Astrocyte (in vitro differentiated cells and primary cell): ENCODE measurements at regions not wholly inside any gene's neighbourhood (a gene's known extent, or its start where the extent isn't known, plus 50 kb on each side); places are given as distances from the start of the nearest gene placed in this dataset.

ENCODE experiments used
- DNase-seq: peaks from one replicate; pipeline ENCODE4 v3.0.0-alpha.2; 2010; ENCODE audit warnings: low read depth
- FAIRE-seq: peaks from 2 replicates; lab custom pipeline; 2011; peaks lifted over from hg19 to GRCh38; lab: Jason Lieb, UNC
- H2AFZ ChIP-seq: 2 replicates; pipeline ENCODE4 v1.6.0; 2012; ENCODE audit warnings: low read depth, low read length, inconsistent platforms
- H3K27ac ChIP-seq: 2 replicates; pipeline ENCODE4 v1.5.1; 2011; ENCODE audit warnings: low read depth, low read length, inconsistent platforms
- H3K27me3 ChIP-seq: 2 replicates; pipeline ENCODE4 v1.6.0; 2011; ENCODE audit warnings: low read length, inconsistent platforms; ENCODE audit not compliant: insufficient read depth
- H3K36me3 ChIP-seq: 2 replicates; pipeline ENCODE4 v1.5.1; 2011; ENCODE audit warnings: low read length, inconsistent platforms; ENCODE audit not compliant: insufficient read depth
- H3K4me1 ChIP-seq: 2 replicates; pipeline ENCODE4 v1.5.1; 2011; ENCODE audit warnings: low read length, inconsistent platforms; ENCODE audit not compliant: insufficient read depth
- H3K4me2 ChIP-seq: 2 replicates; pipeline ENCODE4 v1.6.0; 2012; ENCODE audit warnings: low read length, inconsistent platforms
- H3K4me3 ChIP-seq: 2 replicates; pipeline ENCODE4 v1.5.1; 2011; ENCODE audit warnings: low read depth, mild to moderate bottlenecking, low read length, inconsistent platforms; ENCODE audit not compliant: insufficient read depth
- H3K79me2 ChIP-seq: 2 replicates; pipeline ENCODE4 v1.6.0; 2012; ENCODE audit warnings: mild to moderate bottlenecking, low read length, inconsistent platforms; ENCODE audit not compliant: insufficient read depth
- H3K9ac ChIP-seq: 2 replicates; pipeline ENCODE4 v1.6.0; 2012; ENCODE audit warnings: mild to moderate bottlenecking, low read length, inconsistent platforms
- H3K9me3 ChIP-seq: 2 replicates; pipeline ENCODE4 v1.5.1; 2012; ENCODE audit warnings: low read depth, mild to moderate bottlenecking, low read length, inconsistent platforms; ENCODE audit not compliant: insufficient read depth
- H4K20me1 ChIP-seq: 2 replicates; pipeline ENCODE4 v1.6.0; 2012; ENCODE audit warnings: low read length, inconsistent platforms; ENCODE audit not compliant: insufficient read depth
- H3K27ac Mint-ChIP-seq: one replicate; pipeline ENCODE4 v1.8.0; 2021; ENCODE audit warnings: mild to moderate bottlenecking, mixed read lengths; ENCODE audit not compliant: unreplicated experiment
- H3K27me3 Mint-ChIP-seq: one replicate; pipeline ENCODE4 v1.8.0; 2021; ENCODE audit warnings: low read depth, mixed read lengths; ENCODE audit not compliant: unreplicated experiment
- H3K36me3 Mint-ChIP-seq: one replicate; pipeline ENCODE4 v1.8.0; 2021; ENCODE audit warnings: low read depth, mixed read lengths; ENCODE audit not compliant: unreplicated experiment
- H3K4me1 Mint-ChIP-seq: one replicate; pipeline ENCODE4 v1.8.0; 2021; ENCODE audit warnings: low read depth, mixed read lengths; ENCODE audit not compliant: unreplicated experiment
- H3K4me3 Mint-ChIP-seq: one replicate; pipeline ENCODE4 v1.8.0; 2021; ENCODE audit warnings: mild to moderate bottlenecking, moderate library complexity, mixed read lengths; ENCODE audit not compliant: unreplicated experiment
- H3K9me3 Mint-ChIP-seq: one replicate; pipeline ENCODE4 v1.8.0; 2021; ENCODE audit warnings: mild to moderate bottlenecking, mixed read lengths; ENCODE audit not compliant: unreplicated experiment
- EZH2 ChIP-seq: IDR thresholded peaks from 2 replicates; pipeline ENCODE4 v1.6.1; 2012; ENCODE audit warnings: mild to moderate bottlenecking, low read length, inconsistent platforms; ENCODE audit not compliant: insufficient read depth
- TF ChIP-seq, protein P1 (sequence below): IDR thresholded peaks from 2 replicates; pipeline ENCODE4 v1.5.1; 2011; ENCODE audit warnings: low read depth, mild to moderate bottlenecking, inconsistent platforms, low read length, moderate library complexity; ENCODE audit not compliant: insufficient read depth

DNA sequence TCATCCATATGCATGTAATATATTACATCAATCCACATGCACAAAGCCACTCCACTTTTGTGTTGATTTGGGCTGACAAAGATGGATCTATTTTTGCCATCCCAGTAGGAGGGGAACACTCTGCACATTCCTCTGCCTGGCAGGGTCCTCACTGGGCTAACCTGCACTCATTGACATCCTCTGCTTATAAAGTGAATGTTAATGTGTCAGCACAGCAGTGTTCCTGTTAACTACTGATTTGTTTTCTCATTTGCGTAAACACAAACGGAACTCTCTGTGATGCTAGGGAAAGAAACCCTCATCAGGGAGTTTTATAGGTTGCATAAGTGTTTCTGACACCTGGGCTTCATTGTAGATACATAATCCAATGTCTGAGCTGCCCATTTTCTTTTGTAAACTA is 826.0 kb downstream of the RAB28 start:
- H3K4me1 Mint-ChIP-seq, result no peaks in the 10 kb centered on the region
- DNase-seq (no peak), FAIRE-seq (no peak)
- no peaks in the 10 kb centered on the region for H3K27me3 Mint-ChIP-seq
- no peak overlapping the region for H3K4me2 ChIP-seq
- no peak overlapping the region for H3K27ac ChIP-seq
- H3K36me3 Mint-ChIP-seq, result no peaks in the 10 kb centered on the region
- H3K4me3 Mint-ChIP-seq, result no peak overlapping the region
- no peak overlapping the region for H3K4me3 ChIP-seq
- no peaks in the 10 kb centered on the region for H4K20me1 ChIP-seq
- H3K9me3 Mint-ChIP-seq, result peaks cover 5% of the 10 kb centered on the region
- H2AFZ ChIP-seq, result no peak overlapping the region
- H3K9ac ChIP-seq, result no peak overlapping the region
- H3K27ac Mint-ChIP-seq, result no peak overlapping the region
- no peak for TF ChIP-seq EZH2
- TF ChIP-seq, protein P1, sequence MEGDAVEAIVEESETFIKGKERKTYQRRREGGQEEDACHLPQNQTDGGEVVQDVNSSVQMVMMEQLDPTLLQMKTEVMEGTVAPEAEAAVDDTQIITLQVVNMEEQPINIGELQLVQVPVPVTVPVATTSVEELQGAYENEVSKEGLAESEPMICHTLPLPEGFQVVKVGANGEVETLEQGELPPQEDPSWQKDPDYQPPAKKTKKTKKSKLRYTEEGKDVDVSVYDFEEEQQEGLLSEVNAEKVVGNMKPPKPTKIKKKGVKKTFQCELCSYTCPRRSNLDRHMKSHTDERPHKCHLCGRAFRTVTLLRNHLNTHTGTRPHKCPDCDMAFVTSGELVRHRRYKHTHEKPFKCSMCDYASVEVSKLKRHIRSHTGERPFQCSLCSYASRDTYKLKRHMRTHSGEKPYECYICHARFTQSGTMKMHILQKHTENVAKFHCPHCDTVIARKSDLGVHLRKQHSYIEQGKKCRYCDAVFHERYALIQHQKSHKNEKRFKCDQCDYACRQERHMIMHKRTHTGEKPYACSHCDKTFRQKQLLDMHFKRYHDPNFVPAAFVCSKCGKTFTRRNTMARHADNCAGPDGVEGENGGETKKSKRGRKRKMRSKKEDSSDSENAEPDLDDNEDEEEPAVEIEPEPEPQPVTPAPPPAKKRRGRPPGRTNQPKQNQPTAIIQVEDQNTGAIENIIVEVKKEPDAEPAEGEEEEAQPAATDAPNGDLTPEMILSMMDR, result no peak
- H3K9me3 ChIP-seq, result no peaks in the 10 kb centered on the region
- no peaks in the 10 kb centered on the region for H3K36me3 ChIP-seq
- no peaks in the 10 kb centered on the region for H3K4me1 ChIP-seq
- no peaks in the 10 kb centered on the region for H3K27me3 ChIP-seq
- no peaks in the 10 kb centered on the region for H3K79me2 ChIP-seq

GRCh38 chr4:12651876-12652275 is 832.3 kb downstream of the RAB28 start:
- H4K20me1 ChIP-seq, result no peaks in the 10 kb centered on the region
- no peak overlapping the region for H3K4me2 ChIP-seq
- H2AFZ ChIP-seq, result no peak overlapping the region

DNA sequence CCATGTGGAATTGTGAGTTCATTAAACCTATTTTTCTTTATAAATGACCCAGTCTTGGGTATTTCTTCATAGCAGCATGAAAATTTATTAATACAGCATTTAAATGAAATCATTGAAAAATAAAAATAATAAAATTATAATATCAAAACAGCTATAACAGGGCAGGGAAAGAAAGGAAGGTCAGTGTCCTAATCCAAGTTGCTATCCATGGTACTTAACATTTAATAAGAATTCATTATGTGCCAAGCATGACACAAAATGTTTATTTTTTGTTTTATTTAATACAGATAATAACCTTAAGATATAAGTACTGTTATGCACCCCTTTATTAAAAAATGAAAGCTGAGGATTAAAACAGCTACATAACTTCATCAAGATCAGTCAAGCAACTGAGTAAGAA is 838.4 kb downstream of the RAB28 start:
- H3K4me2 ChIP-seq, result no peak overlapping the region
- H3K27me3 Mint-ChIP-seq, result no peaks in the 10 kb centered on the region
- H3K9ac ChIP-seq, result no peak overlapping the region
- DNase-seq, result no peak
- no peak for FAIRE-seq
- H3K27ac ChIP-seq, result no peak overlapping the region
- H3K27ac Mint-ChIP-seq, result no peak overlapping the region
- no peak overlapping the region for H2AFZ ChIP-seq
- H3K9me3 Mint-ChIP-seq, result no peaks in the 10 kb centered on the region
- no peaks in the 10 kb centered on the region for H3K36me3 Mint-ChIP-seq
- no peaks in the 10 kb centered on the region for H4K20me1 ChIP-seq
- H3K36me3 ChIP-seq, result no peaks in the 10 kb centered on the region
- H3K9me3 ChIP-seq, result no peaks in the 10 kb centered on the region
- H3K79me2 ChIP-seq, result no peaks in the 10 kb centered on the region
- H3K4me1 Mint-ChIP-seq, result no peaks in the 10 kb centered on the region
- TF ChIP-seq EZH2, result no peak
- TF ChIP-seq, protein P1, result no peak
- H3K4me3 Mint-ChIP-seq, result no peak overlapping the region
- H3K4me1 ChIP-seq, result no peaks in the 10 kb centered on the region
- H3K4me3 ChIP-seq, result no peak overlapping the region
- no peaks in the 10 kb centered on the region for H3K27me3 ChIP-seq

More at GRCh38 chr4:12651876-12652275, 832.3 kb downstream of the RAB28 start:
- Histone ChIP-seq H3K4me1 (no peaks in the 10 kb centered on the region), H3K36me3 (no peaks in the 10 kb centered on the region), H3K9ac (no peak overlapping the region), H3K4me3 (no peak overlapping the region), H3K9me3 (no peaks in the 10 kb centered on the region), H3K79me2 (no peaks in the 10 kb centered on the region), H3K27me3 (no peaks in the 10 kb centered on the region), H3K27ac (no peak overlapping the region)
- no peaks in the 10 kb centered on the region for H3K4me1 Mint-ChIP-seq
- H3K9me3 Mint-ChIP-seq, result peaks cover 3% of the 10 kb centered on the region
- no peak overlapping the region for H3K4me3 Mint-ChIP-seq
- TF ChIP-seq, protein P1, result no peak
- no peak for TF ChIP-seq EZH2
- no peaks in the 10 kb centered on the region for H3K36me3 Mint-ChIP-seq
- FAIRE-seq (no peak), DNase-seq (no peak)
- no peak overlapping the region for H3K27ac Mint-ChIP-seq
- H3K27me3 Mint-ChIP-seq, result no peaks in the 10 kb centered on the region
